ENCODE measurements at regions not wholly inside any gene's neighbourhood (a gene's known extent, or its start where the extent isn't known, plus 50 kb on each side); places are given as distances from the start of the nearest gene placed in this dataset.

- in situ Hi-C loops (cut with HindIII; ENCODE audit: low sequenced_read_pairs) = no loop called here
Observed at GRCh38 chr16:59941594-59941993, 1207.5 kb upstream of the GOT2 start.

- in situ Hi-C loops (cut with HindIII; ENCODE audit: low sequenced_read_pairs) = no loop called here
Observed at GRCh38 chr16:59920054-59920453, 1185.9 kb upstream of the GOT2 start.

- in situ Hi-C loops (cut with HindIII; ENCODE audit: low sequenced_read_pairs) = no loop called here
Observed at GRCh38 chr16:59913666-59914065, 1179.5 kb upstream of the GOT2 start.

- in situ Hi-C loops (cut with HindIII; ENCODE audit: low sequenced_read_pairs) = no loop called here
Observed at GRCh38 chr16:59909262-59909661, 1175.1 kb upstream of the GOT2 start.

- in situ Hi-C loops (cut with HindIII; ENCODE audit: low sequenced_read_pairs) = no loop called here
Observed at GRCh38 chr16:59907611-59908010, 1173.5 kb upstream of the GOT2 start.

- in situ Hi-C loops (cut with HindIII; ENCODE audit: low sequenced_read_pairs) = no loop called here
Observed at GRCh38 chr16:59905606-59906005, 1171.5 kb upstream of the GOT2 start.

- in situ Hi-C loops (cut with HindIII; ENCODE audit: low sequenced_read_pairs) = no loop called here
Observed at GRCh38 chr16:59905131-59905530, 1171.0 kb upstream of the GOT2 start.

GRCh38 chr16:59899940-59900339 is 1165.8 kb upstream of the GOT2 start:
- in situ Hi-C loops (cut with HindIII; ENCODE audit: low sequenced_read_pairs) = no loop called here

- in situ Hi-C loops (cut with HindIII; ENCODE audit: low sequenced_read_pairs) = no loop called here
Observed at GRCh38 chr16:59892376-59892775, 1158.3 kb upstream of the GOT2 start.

GRCh38 chr16:59887856-59888255 is 1153.7 kb upstream of the GOT2 start:
- in situ Hi-C loops (cut with HindIII; ENCODE audit: low sequenced_read_pairs) = no loop called here

- in situ Hi-C loops (cut with HindIII; ENCODE audit: low sequenced_read_pairs) = no loop called here
Observed at GRCh38 chr16:59886021-59886420, 1151.9 kb upstream of the GOT2 start.

- in situ Hi-C loops (cut with HindIII; ENCODE audit: low sequenced_read_pairs) = no loop called here
Observed at GRCh38 chr16:59881376-59881775, 1147.3 kb upstream of the GOT2 start.

- in situ Hi-C loops (cut with HindIII; ENCODE audit: low sequenced_read_pairs) = no loop called here
Observed at GRCh38 chr16:59880611-59881010, 1146.5 kb upstream of the GOT2 start.

- in situ Hi-C loops (cut with HindIII; ENCODE audit: low sequenced_read_pairs) = no loop called here
Observed at GRCh38 chr16:59878999-59879398, 1144.9 kb upstream of the GOT2 start.

- in situ Hi-C loops (cut with HindIII; ENCODE audit: low sequenced_read_pairs) = no loop called here
Observed at GRCh38 chr16:59878479-59878878, 1144.4 kb upstream of the GOT2 start.

- in situ Hi-C loops (cut with HindIII; ENCODE audit: low sequenced_read_pairs) = no loop called here
Observed at GRCh38 chr16:59864981-59865666, 1131.0 kb upstream of the GOT2 start.

- in situ Hi-C loops (cut with HindIII; ENCODE audit: low sequenced_read_pairs) = no loop called here
Observed at GRCh38 chr16:59859676-59860402, 1125.7 kb upstream of the GOT2 start.

- in situ Hi-C loops (cut with HindIII; ENCODE audit: low sequenced_read_pairs) = no loop called here
Observed at GRCh38 chr16:59854846-59855439, 1120.8 kb upstream of the GOT2 start.

- in situ Hi-C loops (cut with HindIII; ENCODE audit: low sequenced_read_pairs) = no loop called here
Observed at GRCh38 chr16:59849716-59850115, 1115.6 kb upstream of the GOT2 start.

GRCh38 chr16:59848296-59848695 is 1114.2 kb upstream of the GOT2 start:
- in situ Hi-C loops (cut with HindIII; ENCODE audit: low sequenced_read_pairs) = no loop called here

- in situ Hi-C loops (cut with HindIII; ENCODE audit: low sequenced_read_pairs) = no loop called here
Observed at GRCh38 chr16:59840169-59840568, 1106.1 kb upstream of the GOT2 start.

- in situ Hi-C loops (cut with HindIII; ENCODE audit: low sequenced_read_pairs) = no loop called here
Observed at GRCh38 chr16:59826767-59827166, 1092.7 kb upstream of the GOT2 start.

Data from DLD1 (cell line).